Naive B cell (primary cell): ENCODE measurements at regions not wholly inside any gene's neighbourhood (a gene's known extent, or its start where the extent isn't known, plus 50 kb on each side); places are given as distances from the start of the nearest gene placed in this dataset.
A peak's percentile ranks its signal among the peaks of the same experiment; 100 is the strongest.
"Not testable (repeated sequence)": the region's sequence is repeated elsewhere in the genome, so short reads cannot be mapped to it uniquely, and the experiment has no call there.

Source experiments
- ATAC-seq, 2 donors: fragments of 150-1000 bp; cut with Tn5 transposase; 2 replicates each; pipeline ENCODE4 v1.10.0; 2021; ENCODE audit warnings: low read depth in 2 of 2, mild to moderate bottlenecking in 2 of 2, moderate library complexity in 2 of 2
- DNase-seq: peaks from one replicate; pipeline ENCODE4 v3.0.0; 2022
- H3K27ac Mint-ChIP-seq, 6 donors: one replicate each; pipeline ENCODE4 v1.8.0; 2020 to 2022; ENCODE audit warnings: mild to moderate bottlenecking in 6 of 6, mixed read lengths in 6 of 6, moderate library complexity in 5 of 6, inconsistent platforms in 2 of 6
- H3K27me3 Mint-ChIP-seq, 3 donors: one replicate each; pipeline ENCODE4 v1.8.0; 2021 to 2022; ENCODE audit warnings: mixed read lengths in 3 of 3, mild to moderate bottlenecking in 1 of 3
- H3K36me3 Mint-ChIP-seq, 2 donors: one replicate each; pipeline ENCODE4 v1.8.0; 2020 to 2022; ENCODE audit warnings: mixed read lengths in 2 of 2, inconsistent platforms in 1 of 2, mild to moderate bottlenecking in 1 of 2
- H3K4me1 Mint-ChIP-seq, 3 donors: one replicate each; pipeline ENCODE4 v1.8.0; 2020 to 2022; ENCODE audit warnings: mixed read lengths in 3 of 3, inconsistent platforms in 1 of 3, mild to moderate bottlenecking in 1 of 3, moderate library complexity in 1 of 3
- H3K4me3 Mint-ChIP-seq, 8 donors: one replicate each; pipeline ENCODE4 v1.8.0; 2020 to 2022; ENCODE audit warnings: mild to moderate bottlenecking in 8 of 8, mixed read lengths in 8 of 8, moderate library complexity in 8 of 8, inconsistent platforms in 2 of 8
- H3K9me3 Mint-ChIP-seq, 7 donors: one replicate each; pipeline ENCODE4 v1.8.0; 2020 to 2022; ENCODE audit warnings: mixed read lengths in 7 of 7, mild to moderate bottlenecking in 5 of 7, inconsistent platforms in 2 of 7, moderate library complexity in 1 of 7

GRCh38 chr15:77925101-77925500 lies 152.4 kb downstream of the TBC1D2B start:
- H3K27ac Mint-ChIP-seq, H3K9me3 Mint-ChIP-seq, H3K36me3 Mint-ChIP-seq, H3K4me1 Mint-ChIP-seq, H3K4me3 Mint-ChIP-seq, DNase-seq, ATAC-seq, H3K27me3 Mint-ChIP-seq: not testable (repeated sequence)

GRCh38 chr15:77921664-77922063 lies 155.8 kb downstream of the TBC1D2B start:
- no peaks in the 10 kb centered on the region for H3K36me3 Mint-ChIP-seq
- H3K4me1 Mint-ChIP-seq, result no peaks in the 10 kb centered on the region
- H3K4me3 Mint-ChIP-seq, result no peak overlapping the region
- H3K27ac Mint-ChIP-seq, result peak overlapping the region in 1 of 6 donors; percentile 59
- peaks cover 0 to 21% (median 15%) of the 10 kb centered on the region in 3 donors for H3K27me3 Mint-ChIP-seq
- no peaks in the 10 kb centered on the region for H3K9me3 Mint-ChIP-seq
- DNase-seq (no peak), ATAC-seq (no peak)

GRCh38 chr15:77916966-77917635 lies 160.4 kb downstream of the TBC1D2B start:
- not testable (repeated sequence) for H3K4me1 Mint-ChIP-seq, H3K27ac Mint-ChIP-seq, DNase-seq

GRCh38 chr15:77915961-77916330 lies 161.6 kb downstream of the TBC1D2B start:
- peak overlapping the region in 1 of 6 donors; percentile 76 for H3K27ac Mint-ChIP-seq
- peaks cover 3 to 24% (median 15%) of the 10 kb centered on the region in 3 donors for H3K27me3 Mint-ChIP-seq
- H3K4me3 Mint-ChIP-seq, result peak overlapping the region in 1 of 8 donors; percentile 35
- DNase-seq, H3K4me1 Mint-ChIP-seq, ATAC-seq, H3K36me3 Mint-ChIP-seq, H3K9me3 Mint-ChIP-seq: not testable (repeated sequence)

More at GRCh38 chr15:77916966-77917635, 160.4 kb downstream of the TBC1D2B start:
- not testable (repeated sequence) for H3K9me3 Mint-ChIP-seq, H3K4me3 Mint-ChIP-seq, H3K36me3 Mint-ChIP-seq, ATAC-seq
- H3K27me3 Mint-ChIP-seq, result peaks cover 3 to 24% (median 22%) of the 10 kb centered on the region in 3 donors

GRCh38 chr15:77915261-77915960 lies 162.1 kb downstream of the TBC1D2B start:
- Mint-ChIP-seq H3K36me3 (no peaks in the 10 kb centered on the region), H3K27me3 (peaks cover 3 to 24% (median 14%) of the 10 kb centered on the region in 3 donors), H3K27ac (peak overlapping the region in 1 of 6 donors; percentile 76), H3K9me3 (no peaks in the 10 kb centered on the region), H3K4me1 (peaks cover 0 to 8% (median under 1%) of the 10 kb centered on the region in 3 donors), H3K4me3 (no peak overlapping the region)
- DNase-seq (no peak), ATAC-seq (no peak)

GRCh38 chr15:77914531-77914930 lies 163.0 kb downstream of the TBC1D2B start:
- H3K27ac Mint-ChIP-seq, H3K9me3 Mint-ChIP-seq, DNase-seq, H3K36me3 Mint-ChIP-seq, H3K4me3 Mint-ChIP-seq, ATAC-seq: not testable (repeated sequence)
- Mint-ChIP-seq H3K4me1 (peaks cover 0 to 11% (median 3%) of the 10 kb centered on the region in 3 donors), H3K27me3 (peaks cover 3 to 23% (median 9%) of the 10 kb centered on the region in 3 donors)

- ATAC-seq, result peak; percentile 76 to 83
- Mint-ChIP-seq H3K4me3 (peak overlapping the region; percentile 65 to 93 (median 88)), H3K27ac (peak overlapping the region in 4 of 6 donors; percentile 9 to 38 (median 24)), H3K4me1 (peaks cover 0 to 17% (median 3%) of the 10 kb centered on the region in 3 donors), H3K27me3 (peaks cover 3 to 25% (median 24%) of the 10 kb centered on the region in 3 donors)
- H3K9me3 Mint-ChIP-seq, H3K36me3 Mint-ChIP-seq: not testable (repeated sequence)
- peak; percentile 74 for DNase-seq
Observed at GRCh38 chr15:77910030-77910911, 167.2 kb downstream of the TBC1D2B start.

GRCh38 chr15:77909182-77909940 lies 168.2 kb downstream of the TBC1D2B start:
- Mint-ChIP-seq H3K4me3 (peak overlapping the region in 1 of 8 donors; percentile 29), H3K9me3 (no peaks in the 10 kb centered on the region), H3K4me1 (peaks cover 0 to 21% (median 3%) of the 10 kb centered on the region in 3 donors), H3K27ac (no peak overlapping the region), H3K36me3 (no peaks in the 10 kb centered on the region), H3K27me3 (peaks cover 3 to 31% (median 25%) of the 10 kb centered on the region in 3 donors)
- DNase-seq (no peak), ATAC-seq (no peak)

GRCh38 chr15:77908752-77909111 lies 168.8 kb downstream of the TBC1D2B start:
- H3K27ac Mint-ChIP-seq, H3K9me3 Mint-ChIP-seq, DNase-seq, H3K4me3 Mint-ChIP-seq, ATAC-seq, H3K36me3 Mint-ChIP-seq: not testable (repeated sequence)
- Mint-ChIP-seq H3K27me3 (peaks cover 3 to 31% (median 25%) of the 10 kb centered on the region in 3 donors), H3K4me1 (peaks cover 0 to 21% (median 3%) of the 10 kb centered on the region in 3 donors)

- peaks cover 0 to 21% (median 3%) of the 10 kb centered on the region in 3 donors for H3K4me1 Mint-ChIP-seq
- H3K36me3 Mint-ChIP-seq, result no peaks in the 10 kb centered on the region
- ATAC-seq, result peak; percentile 51 to 63
- peak; percentile 17 for DNase-seq
- H3K4me3 Mint-ChIP-seq, result no peak overlapping the region
- peaks cover under 1 to 31% (median 25%) of the 10 kb centered on the region in 3 donors for H3K27me3 Mint-ChIP-seq
- H3K9me3 Mint-ChIP-seq, result no peaks in the 10 kb centered on the region
- no peak overlapping the region for H3K27ac Mint-ChIP-seq
Observed at GRCh38 chr15:77907824-77908751, 169.4 kb downstream of the TBC1D2B start.

GRCh38 chr15:77906062-77906990 lies 171.2 kb downstream of the TBC1D2B start:
- not testable (repeated sequence) for H3K4me3 Mint-ChIP-seq, H3K36me3 Mint-ChIP-seq, H3K27ac Mint-ChIP-seq, DNase-seq, ATAC-seq, H3K9me3 Mint-ChIP-seq
- peaks cover 0 to 21% (median 3%) of the 10 kb centered on the region in 3 donors for H3K4me1 Mint-ChIP-seq
- peaks cover 0 to 31% (median 25%) of the 10 kb centered on the region in 3 donors for H3K27me3 Mint-ChIP-seq
